GM08714 (cell line): ENCODE measurements at regions not wholly inside any gene's neighbourhood (a gene's known extent, or its start where the extent isn't known, plus 50 kb on each side); places are given as distances from the start of the nearest gene placed in this dataset.

ENCODE experiments used
- H3K4me3 ChIP-seq: fragments of 200-500 bp; sonication (Bioruptor generic); 2 replicates; pipeline ENCODE4 v1.5.1; 2014; ENCODE audit warnings: mild to moderate bottlenecking, low read length, inconsistent platforms
- ZNF274 ChIP-seq: IDR thresholded peaks from 2 replicates; pipeline ENCODE4 v1.6.1; 2012; ENCODE audit warnings: mild to moderate bottlenecking, low read depth, low read length

GRCh38 chr12:126608607-126609175 is 1543.5 kb downstream of the AACS start:
- no peak for TF ChIP-seq ZNF274
- no peak overlapping the region for H3K4me3 ChIP-seq

- no peak overlapping the region for H3K4me3 ChIP-seq
- no peak for TF ChIP-seq ZNF274
Observed at GRCh38 chr12:126616441-126616840, 1551.2 kb downstream of the AACS start.

GRCh38 chr12:126617312-126617711 is 1552.1 kb downstream of the AACS start:
- TF ChIP-seq ZNF274 = no peak
- no peak overlapping the region for H3K4me3 ChIP-seq

GRCh38 chr12:126627596-126627995 is 1562.4 kb downstream of the AACS start:
- TF ChIP-seq ZNF274 = no peak
- no peak overlapping the region for H3K4me3 ChIP-seq

DNA sequence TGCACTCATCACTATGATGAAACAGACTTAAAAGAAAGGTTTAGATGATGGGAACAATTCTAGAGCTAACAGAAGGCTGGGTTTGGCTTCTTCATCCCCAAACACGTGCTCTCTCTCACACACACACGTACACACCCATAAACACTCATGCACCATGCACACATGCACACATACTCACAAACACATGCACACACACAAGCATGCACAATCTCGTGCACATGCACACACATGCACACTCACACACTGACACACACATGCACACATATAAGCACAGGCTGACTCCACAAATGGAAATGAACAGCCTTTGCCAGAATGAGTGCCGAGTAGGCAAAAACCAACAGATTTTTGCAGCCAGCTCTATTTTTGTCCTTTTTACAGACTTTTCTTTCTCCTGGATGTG is 1571.6 kb downstream of the AACS start:
- H3K4me3 ChIP-seq = no peak overlapping the region
- TF ChIP-seq ZNF274 = no peak

- no peak overlapping the region for H3K4me3 ChIP-seq
- TF ChIP-seq ZNF274 = no peak
Observed at GRCh38 chr12:126644236-126645020, 1579.2 kb downstream of the AACS start.

DNA sequence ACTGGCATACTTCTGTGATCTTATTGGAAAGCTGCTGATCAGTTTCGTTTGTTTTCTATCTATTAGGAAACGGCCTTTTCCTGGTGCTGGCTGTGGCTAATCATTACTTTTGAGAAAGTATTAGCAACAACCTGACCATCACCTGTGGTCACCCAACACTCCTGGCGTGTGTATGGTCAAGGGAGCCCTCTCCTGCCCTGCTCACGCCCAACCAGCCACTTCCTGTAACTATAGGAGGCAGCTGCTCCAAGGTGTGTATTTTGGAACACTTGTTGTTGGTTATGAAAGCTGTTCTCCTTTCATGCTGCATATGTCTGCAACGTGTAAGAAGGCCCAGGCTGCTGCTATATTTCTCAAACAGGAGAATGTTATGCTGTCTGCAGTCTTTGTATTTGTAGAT is 1582.8 kb downstream of the AACS start:
- H3K4me3 ChIP-seq = no peak overlapping the region
- TF ChIP-seq ZNF274 = no peak

- no peak for TF ChIP-seq ZNF274
- no peak overlapping the region for H3K4me3 ChIP-seq
Observed at GRCh38 chr12:126651133-126651532, 1585.9 kb downstream of the AACS start.

DNA sequence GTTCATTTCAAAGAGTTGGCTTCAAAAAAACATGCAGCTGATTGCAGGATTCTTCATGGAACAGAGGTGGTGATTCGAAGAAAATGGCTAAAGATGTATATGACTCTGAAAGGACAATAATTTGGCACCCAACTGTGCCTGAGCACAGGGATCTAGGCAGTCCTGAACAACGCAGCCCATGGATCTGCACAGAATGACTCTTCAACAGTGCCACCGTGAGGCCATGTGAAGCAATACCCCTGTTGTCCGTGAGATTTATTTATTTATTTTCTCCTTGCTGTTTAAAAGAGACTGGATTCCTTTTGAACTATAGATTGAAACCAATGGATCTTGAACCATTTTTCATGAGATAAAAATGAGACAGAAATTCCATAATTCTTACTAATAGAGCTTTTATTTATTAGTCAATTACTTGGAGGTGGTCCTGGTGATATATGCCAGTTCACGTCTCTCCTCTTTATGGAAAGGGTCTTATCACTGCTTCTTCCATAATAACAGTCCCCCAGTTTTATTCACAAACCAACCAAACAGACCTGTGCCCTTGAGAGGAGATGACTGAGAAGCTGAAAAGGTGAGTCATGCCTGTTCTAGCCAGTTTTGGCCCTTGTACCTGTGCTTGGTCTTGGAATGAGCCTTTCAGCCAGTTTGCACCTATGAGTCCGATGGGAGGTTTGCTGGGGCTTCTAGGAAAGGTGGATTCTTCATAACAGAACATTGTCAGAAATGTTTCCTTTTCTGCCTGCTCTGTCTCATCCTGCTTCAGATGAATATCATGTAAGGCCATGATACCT is 1598.3 kb downstream of the AACS start:
- H3K4me3 ChIP-seq = no peak overlapping the region
- TF ChIP-seq ZNF274 = no peak

GRCh38 chr12:126667339-126667738 is 1599.6 kb upstream of the TMEM132C start:
- TF ChIP-seq ZNF274 = no peak
- H3K4me3 ChIP-seq = no peak overlapping the region

- no peak for TF ChIP-seq ZNF274
- no peak overlapping the region for H3K4me3 ChIP-seq
Observed at GRCh38 chr12:126668538-126668937, 1598.4 kb upstream of the TMEM132C start.

GRCh38 chr12:126668961-126669360 is 1598.0 kb upstream of the TMEM132C start:
- no peak overlapping the region for H3K4me3 ChIP-seq
- TF ChIP-seq ZNF274 = no peak

- no peak for TF ChIP-seq ZNF274
- no peak overlapping the region for H3K4me3 ChIP-seq
Observed at GRCh38 chr12:126676434-126676833, 1590.5 kb upstream of the TMEM132C start.

DNA sequence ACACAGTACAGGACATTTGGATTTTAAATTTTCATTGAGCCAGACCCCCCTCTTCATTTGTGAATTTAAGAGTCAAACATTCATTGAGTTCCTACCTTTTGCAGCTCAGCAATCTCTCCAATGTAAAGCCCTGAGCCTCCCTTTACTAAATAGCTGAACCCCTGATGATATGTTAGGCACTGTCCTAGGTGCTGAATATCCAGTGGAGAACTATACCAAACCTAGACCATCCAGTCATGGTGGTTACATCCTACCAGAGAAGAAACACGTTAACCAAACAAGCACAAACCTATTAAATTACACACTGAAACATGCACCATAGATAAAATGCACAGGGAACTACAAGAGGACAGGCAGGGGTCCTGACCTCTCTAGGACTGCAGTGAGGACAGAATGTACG is 1585.3 kb upstream of the TMEM132C start:
- TF ChIP-seq ZNF274 = no peak
- H3K4me3 ChIP-seq = no peak overlapping the region

GRCh38 chr12:126684703-126685102 is 1582.3 kb upstream of the TMEM132C start:
- no peak overlapping the region for H3K4me3 ChIP-seq
- no peak for TF ChIP-seq ZNF274

GRCh38 chr12:126685636-126686035 is 1581.3 kb upstream of the TMEM132C start:
- no peak overlapping the region for H3K4me3 ChIP-seq
- no peak for TF ChIP-seq ZNF274
